ENCODE measurements at regions not wholly inside any gene's neighbourhood (a gene's known extent, or its start where the extent isn't known, plus 50 kb on each side); places are given as distances from the start of the nearest gene placed in this dataset.

DNA sequence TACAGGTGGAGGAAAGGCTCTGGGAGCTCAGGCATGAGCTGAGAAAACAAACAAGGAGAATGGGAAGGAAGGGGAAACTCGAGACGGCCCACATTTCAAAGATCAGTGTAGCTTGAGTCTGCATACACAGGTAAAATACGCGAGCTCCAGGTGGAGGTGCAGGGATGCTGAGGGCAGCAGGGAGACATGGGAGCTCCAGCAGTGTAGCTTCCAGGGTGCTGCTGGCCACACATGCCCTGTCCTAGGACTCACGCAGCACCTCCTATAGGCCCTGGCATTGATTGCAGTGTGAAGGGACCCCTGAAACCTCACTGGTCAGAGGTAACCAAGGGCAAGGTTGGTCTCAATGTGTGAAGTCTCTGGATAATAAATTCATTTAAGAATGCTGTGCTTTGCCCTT is 362.8 kb upstream of the HS6ST1 start:
- no peak for DNase-seq

DNA sequence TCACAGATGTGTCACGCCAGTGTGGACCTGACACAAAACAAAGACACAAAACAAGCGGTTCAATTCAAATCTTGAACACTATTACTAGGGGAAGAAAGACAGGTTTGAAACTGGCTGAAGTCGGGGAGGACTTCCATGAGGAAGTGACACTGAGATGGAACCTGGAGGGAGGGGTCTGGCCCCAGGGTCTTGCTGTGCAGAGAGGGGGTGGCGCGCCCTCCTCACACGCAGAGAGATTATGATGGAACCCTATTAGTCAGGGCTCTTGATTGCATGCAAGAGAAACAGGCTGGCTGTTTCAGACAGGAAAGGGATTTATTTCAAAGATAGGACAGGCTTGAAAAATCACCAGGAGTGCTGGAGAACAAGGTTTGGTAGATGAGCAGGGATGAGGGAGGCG is 363.6 kb upstream of the HS6ST1 start:
- DNase-seq = no peak

DNA sequence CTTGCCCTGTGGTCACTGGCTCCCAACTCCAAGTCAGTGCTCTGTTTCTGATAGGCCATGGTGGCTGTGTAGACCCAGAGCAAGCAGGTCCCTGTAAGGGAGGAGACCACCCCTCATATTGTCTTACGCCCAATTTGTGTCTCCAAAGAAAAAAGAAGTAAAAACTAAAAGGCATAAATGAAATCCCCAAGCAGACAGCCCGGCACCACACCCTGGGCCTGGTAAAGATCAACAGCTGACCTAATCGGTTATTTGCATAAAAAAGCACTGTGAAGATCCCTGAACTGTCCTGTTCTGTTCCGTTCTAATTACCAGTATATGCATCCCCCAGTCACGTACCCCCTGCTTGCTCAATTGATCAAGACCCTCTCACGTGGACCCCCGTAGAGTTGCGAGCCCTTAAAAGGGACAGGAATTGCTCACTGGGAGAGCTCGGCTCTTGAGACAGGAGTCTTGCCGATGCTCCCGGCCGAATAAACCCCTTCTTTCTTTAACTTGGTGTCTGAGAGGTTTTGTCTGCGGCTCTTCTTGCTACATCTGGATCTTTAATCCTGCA is 364.1 kb upstream of the HS6ST1 start:
- DNase-seq = no peak

DNA sequence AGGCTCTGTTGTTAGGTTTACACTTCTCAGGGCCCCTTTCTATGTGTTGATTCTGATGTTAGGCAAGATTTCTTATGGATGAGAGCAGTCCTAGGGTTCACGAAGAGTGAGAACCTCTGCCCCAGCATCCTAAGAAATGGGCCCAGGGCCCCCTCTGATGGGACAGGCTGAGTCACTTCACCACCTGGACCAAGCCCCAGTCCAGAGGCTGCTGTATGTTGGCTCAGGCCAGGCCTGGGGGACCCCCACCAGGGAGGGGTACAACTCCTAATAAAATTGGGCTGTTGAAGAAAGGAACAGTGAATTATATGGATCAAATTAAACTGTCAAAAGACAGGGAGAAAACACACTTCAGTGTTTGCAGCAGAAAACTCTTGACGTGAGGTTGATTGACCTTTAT is 365.9 kb upstream of the HS6ST1 start:
- DNase-seq = no peak

DNA sequence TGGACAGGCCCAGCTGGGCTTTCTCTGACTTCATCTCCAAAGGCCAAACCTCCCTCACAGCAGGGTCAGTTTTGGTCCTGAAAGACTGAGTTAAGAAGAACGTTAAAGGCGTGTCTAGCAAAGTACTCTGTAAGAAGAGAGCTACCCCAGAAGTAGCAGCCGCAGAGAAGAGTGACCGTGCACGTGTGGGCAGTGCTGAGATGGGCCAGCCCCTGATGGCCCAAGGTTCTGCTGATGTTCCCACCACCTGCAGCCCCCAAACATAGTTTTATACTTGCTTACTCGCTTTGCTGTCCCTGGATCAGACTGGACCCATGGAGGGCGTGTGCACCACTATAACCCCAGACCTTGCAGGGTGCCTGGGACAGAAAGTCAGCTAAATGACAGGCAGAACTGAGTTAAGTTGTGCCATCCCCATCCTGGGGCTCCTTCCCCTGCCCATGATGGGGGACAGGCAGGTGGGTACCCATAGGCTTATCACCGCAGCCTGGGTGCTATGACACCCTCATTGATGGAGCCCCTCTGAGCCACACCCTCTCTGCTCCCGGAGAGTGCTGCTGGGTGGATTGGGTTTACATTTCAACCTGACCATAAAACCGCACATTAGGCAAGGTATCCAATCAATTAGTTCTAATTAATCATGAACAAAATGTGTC is 367.3 kb upstream of the HS6ST1 start:
- no peak for DNase-seq

DNA sequence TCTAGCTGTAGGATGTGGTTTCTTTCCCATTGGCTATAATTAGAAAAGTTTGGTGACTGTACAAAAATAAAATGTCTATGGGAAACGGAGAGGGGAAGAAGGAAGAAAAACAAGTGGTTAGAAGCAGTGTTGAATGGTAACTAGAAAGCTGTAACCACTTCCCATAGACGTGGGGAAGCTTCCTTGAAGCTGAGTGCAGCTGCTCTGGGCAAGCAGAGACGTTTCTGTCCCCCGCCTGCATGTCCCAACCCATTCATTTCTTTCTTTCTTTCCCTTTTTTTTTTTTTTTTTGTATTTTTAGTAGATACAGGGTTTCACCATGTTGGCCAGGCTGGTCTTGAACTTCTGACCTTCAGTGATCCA is 367.8 kb upstream of the HS6ST1 start:
- DNase-seq = no peak

DNA sequence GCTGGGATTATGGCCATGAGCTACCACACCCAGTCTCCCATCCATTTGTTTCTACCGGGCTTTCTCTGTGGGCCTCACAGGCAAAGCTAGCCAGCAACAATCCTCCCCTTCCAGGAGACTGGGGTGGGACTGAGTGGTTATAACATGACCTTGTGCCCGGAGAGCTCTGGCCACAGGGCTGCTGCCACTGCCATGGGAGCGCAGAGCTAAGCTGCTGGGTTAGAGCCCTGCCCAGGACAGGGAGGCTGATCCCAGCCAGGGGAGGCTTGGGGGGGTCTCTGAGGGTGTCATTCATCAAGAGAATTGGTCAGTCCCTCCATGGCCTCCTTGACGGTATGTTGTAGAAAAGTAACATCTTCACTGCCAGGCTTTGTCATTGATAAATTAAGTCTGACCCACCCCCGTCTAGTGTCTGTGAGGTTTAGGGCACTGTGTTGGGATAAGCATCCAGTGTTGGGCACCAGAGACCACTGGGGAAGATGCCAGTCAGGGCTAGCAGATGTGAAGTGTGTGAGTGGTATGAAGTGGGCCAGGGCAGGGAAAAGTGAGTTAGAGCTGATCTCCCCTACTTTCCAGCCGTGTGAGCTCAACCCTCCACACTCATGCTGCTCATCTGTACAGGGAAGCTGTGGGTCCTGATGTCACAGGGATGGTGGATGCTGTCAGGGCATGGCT is 368.4 kb upstream of the HS6ST1 start:
- DNase-seq = no peak

DNA sequence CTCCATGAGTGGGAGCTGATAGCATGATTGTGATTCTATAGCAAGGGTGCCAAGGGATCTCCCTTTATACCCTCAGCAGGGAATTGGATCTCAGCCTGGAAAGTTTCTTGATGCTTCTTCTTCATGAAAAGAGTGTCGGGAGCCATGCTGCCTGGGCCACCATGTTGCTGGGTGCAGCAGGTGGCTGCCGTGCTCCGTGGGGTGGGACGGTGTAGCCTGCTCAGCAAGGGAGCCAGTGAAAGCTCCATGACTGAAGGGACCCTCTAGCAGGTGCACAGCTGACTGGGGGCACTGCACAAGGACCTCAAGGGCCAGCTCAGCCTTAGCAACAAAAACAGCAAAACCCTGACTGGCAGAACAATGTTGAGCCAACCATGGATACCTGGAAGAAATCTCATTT is 368.9 kb upstream of the HS6ST1 start:
- DNase-seq = no peak

DNA sequence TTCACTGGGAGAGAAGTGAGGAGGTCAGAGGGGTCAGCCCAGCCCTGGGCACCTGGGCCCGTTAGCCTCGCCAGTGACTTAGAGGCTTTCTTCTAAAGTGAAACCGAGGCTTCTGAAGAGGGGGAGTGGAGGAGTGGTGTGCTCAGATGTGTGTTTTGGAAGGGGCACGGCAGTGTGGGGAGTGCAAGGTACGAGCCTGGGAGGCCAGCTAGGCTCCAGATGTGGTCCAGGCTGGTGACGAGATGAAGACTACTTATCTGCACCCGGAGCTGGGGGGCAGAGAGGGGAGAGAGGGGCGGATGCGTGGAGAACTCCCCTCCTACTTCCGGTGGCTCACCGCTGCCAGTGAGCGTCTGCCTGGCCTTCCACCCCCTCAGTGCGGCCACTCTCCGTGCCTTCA is 371.3 kb upstream of the HS6ST1 start:
- no peak for DNase-seq

DNA sequence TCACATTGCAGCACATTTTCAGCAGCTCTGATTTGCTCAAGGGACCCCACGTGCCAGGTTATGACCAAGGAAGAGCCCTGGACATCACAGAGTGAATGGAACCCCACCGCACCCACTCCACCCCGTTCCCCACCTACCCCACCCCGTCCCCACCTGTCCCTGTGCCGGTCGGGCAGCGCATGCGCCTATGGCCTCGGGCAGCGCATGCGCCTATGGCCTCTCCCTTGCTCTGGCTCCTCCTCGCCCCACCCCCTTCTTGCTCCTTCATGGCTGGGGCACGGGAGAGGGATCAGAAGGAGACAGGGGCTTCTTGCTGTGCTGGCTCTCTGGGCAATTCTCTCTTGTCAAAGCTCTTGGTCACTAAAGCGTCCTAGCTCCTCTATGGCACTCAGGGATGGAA is 371.8 kb upstream of the HS6ST1 start:
- DNase-seq = no peak

DNA sequence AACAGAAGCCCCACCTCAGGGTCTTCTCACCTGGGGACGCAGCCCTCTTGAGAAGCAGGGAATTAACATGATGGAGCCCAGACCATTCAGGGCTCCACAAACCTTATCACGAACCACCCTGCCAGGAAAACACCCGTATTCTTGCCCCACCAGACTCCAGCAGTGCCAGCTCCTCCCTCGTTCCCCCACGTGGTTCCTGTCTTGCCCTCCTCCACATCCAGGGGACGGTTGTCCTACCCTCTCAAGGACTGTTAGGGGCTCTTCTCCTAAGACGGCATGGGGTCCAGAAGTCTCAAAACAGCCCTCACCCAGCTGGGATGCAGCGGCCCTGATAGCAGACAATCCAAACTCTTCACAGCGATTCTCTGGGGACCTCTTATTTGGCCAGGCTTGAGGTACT is 372.2 kb upstream of the HS6ST1 start:
- DNase-seq = no peak

DNA sequence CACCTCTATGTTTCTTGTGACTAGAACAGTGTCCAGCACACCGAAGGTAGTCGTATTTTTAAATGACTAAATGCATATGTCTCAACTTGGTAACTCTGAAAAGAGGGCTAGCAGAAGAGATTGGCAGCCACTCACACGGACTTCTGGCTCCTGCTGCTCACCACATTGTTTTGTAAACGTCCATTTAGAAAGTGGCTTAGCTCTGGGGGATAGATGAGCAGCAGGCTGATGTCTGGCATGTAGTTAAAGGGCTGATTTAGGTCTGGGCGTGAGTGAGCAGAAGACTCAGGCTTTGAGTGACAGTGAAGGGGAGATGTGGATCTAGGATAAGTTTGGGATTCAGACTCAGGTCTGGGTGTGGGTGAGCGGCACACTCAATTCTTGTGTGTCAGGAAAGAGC is 372.9 kb upstream of the HS6ST1 start:
- DNase-seq = no peak

DNA sequence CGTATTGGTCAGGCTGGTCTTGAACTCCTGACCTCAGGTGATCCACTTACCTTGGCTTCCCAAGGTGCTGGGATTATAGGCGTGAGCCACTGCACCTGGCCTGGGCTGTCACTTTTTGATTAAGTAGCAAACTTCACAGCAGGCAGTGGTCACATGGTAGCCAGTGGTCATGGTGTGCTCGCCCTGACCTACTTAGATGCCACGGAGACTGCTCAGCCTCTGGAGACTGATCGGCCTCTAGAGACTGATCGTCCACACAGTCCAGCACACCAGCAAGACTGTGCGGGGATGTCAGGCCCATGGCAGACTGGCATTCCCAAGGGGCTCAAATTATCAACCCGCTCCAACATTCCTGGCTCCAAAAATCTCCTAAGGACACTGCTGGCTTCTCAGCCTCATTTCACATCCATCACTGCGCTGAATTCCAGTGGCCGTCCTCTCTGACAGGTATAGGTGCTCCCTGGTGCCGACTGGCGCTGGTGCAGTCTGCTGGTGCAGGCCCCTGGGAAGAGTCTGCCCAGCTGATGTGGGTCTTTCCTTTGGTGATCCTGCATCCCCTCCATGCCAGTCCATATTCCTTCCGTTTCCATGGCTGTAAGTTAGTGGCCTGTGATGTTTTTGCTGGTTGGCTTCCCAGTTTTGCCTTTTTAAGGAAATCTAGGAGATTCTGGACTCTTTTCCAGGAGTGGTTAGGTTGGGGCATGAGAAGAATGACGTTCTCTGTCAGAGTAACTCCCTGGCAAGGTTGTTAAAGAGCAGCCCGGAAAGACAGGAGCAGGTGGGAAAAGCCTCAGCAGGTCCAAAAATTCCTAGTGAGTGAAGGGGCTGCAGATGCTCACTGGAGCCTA is 374.5 kb upstream of the HS6ST1 start:
- no peak for DNase-seq

DNA sequence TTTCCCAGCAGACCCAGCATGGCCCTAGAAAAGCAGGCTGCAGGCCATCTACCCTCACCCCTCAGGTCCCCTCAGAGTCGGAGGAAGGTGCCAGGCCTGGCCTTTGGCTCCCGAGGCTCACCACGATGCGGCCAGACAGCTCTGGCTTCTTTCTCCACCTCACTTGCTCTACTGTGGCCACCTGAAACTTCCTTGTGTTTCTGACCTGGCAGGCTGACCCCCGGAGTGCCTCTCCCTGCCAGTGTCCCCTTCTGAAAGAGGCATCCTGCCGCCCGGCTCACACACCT is 375.0 kb upstream of the HS6ST1 start:
- no peak for DNase-seq

DNA sequence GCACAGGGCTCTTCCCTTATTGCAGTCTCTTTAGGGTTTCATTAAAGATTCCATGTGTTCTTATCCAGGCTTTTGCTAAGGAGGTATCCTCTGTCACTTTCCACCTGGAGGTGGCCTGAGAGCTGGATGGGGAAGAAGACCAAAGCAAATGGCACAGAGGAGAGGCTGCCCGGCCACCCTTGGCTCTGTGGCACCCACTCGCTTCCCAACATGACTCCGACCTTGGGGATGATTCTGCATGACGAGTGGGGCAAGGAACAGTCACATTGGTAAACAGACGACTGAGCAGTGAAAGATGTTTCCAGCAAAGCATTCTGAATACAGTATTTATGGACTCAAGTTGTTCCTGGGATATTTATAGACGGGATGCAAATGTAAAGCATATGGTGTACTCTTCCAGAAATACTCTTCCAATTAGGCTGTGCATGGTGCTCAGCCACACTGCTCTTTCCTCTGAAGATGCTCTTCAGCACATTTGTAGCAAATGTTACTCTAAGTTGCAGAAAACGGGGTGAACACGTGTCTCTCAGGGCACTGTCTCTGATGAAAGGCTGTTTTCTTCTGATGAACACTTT is 377.1 kb upstream of the HS6ST1 start:
- no peak for DNase-seq

DNA sequence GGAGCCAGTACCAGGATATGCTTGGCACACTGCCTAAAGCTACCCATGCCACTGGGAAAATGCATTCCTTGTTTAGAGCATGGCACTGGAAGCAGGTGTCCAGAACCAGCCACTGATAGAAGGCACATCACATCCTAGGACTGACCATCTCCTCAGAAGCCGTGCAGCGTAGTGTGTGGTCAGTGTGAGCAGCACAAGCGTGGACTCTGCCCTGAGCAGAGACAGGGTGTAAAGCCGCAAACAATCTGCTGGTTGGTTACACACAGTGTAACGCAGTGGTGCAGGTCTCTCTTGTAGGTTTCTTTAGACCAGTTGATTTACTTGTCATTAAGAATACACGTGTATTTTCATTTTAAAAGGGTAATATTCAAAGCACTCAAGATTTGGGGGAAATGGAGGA is 377.8 kb upstream of the HS6ST1 start:
- no peak for DNase-seq

DNA sequence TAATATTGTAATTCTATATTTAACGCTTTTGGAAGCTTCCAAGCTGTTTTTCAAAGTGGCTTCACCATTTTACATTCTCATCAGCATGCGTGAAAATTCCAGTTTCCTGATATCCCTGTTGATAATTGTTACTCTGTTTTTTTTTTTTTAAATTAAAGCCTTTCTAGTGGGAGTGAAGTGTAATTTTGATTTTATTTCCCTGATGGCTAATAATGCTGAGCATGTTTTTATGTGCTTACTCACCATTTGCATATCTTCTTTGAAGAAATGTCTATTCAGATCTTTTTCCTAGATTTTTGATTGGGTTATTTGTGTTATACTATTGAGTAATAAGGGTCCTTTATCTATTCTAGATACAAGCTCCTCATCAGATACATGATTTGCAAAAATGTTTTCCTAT is 382.8 kb upstream of the HS6ST1 start:
- no peak for DNase-seq

DNA sequence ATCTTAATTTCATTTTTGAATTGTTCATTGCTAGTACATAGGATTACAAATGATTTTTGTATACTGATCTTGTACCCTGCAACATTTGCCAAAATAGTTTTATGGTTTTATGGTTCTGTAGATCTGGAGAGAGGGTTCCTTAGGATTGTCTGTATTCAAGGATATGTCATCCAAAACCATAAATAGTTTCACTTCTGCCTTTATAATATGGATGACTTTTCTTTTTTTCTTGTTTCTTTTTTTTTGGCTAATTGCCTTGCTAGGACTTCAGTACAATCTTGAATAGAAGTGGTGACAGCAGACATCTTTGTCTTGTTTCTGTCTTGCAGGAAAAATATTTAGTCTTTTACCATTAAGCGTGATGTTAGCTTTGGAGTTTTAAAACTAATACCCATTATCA is 383.9 kb upstream of the HS6ST1 start:
- DNase-seq = no peak

DNA sequence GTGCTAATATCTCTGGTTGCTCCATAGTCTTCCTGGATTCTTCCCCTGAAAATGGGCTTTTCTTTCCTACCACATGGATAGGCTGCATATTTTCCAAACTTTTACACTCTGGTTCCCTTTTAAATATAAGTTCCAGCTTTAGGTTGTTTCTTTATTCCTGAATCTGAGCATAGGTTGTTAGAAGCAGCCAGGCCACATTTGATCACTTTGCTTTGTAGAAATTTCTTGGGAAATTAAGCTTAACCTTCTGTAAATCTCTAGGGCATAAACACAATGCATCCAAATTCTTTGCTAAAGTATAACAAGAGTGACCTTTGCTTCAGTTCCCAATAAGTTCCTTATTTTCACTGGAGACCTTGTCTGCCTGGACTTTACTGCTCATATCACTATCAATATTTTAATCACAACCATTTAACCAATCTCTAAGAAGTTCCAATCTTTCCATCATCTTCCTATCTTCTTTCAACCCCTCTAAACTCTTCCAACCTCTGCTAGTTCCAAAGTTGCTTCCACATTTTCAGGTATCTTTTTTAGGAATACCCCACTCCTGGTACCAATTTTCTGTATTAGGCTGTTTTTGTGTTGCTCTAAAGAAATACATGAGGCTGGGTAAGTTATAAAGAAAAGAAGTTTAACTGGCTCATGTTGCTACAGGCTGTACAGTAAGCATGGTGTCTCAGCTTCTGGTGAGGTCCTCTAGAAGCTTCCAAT is 389.6 kb upstream of the HS6ST1 start:
- DNase-seq = no peak

DNA sequence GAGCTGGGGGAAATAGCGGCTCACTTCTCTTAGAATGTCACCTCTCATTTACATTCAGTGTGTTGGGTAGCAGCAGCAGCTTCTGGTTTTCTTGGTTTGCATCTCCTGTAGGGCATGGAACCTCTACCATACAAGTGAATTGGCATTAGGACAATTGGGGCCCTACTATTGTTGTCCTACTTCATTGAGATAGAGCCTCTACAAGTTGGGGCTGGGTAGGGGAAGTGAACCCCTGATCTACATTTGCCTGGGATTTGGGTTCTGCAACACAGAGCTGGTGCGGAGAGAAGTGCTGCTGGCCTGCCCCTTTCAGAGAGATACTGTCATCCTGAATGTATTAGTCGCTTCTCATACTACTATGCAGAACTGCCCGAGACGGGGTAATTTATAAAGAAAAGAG is 391.6 kb upstream of the HS6ST1 start:
- no peak for DNase-seq

DNA sequence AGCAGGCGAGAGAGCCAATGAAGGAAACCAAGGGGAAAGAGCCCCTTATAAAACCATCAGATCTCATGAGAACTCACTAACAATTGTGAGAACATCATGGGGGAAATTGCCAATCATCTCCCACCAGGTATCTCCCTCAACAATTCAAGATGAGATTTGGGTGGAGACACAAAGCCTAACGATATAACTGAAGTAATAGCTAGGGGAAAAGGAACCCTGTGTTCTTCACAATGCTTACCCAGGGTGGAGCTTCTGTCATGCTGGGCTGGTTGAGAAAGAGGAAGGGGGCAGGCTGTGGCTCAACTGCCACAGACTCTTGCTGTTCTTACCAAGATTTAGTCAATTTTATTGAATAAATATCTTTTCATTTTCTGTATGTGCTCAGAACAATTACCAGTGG is 392.1 kb upstream of the HS6ST1 start:
- DNase-seq = no peak

DNA sequence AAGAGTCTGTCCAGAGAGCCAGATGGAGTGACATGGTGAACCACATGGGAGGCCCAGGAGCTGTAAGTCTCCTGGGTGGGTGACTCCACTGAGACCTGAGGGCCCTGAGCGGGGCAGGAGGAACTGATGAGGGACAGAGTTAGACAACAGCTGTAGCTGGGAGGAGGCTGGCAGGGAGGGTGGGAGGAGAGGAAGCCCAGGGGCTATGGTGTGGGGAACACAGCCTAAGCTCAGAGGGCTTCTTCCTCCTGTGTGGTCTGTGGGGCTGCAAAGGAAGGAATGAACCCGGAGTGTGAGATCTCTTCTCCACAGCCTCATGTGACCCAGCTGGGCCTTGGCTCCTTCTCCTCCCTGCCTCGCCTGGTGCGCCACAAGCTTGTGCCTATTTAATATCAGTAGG is 395.6 kb upstream of the HS6ST1 start:
- DNase-seq = no peak

DNA sequence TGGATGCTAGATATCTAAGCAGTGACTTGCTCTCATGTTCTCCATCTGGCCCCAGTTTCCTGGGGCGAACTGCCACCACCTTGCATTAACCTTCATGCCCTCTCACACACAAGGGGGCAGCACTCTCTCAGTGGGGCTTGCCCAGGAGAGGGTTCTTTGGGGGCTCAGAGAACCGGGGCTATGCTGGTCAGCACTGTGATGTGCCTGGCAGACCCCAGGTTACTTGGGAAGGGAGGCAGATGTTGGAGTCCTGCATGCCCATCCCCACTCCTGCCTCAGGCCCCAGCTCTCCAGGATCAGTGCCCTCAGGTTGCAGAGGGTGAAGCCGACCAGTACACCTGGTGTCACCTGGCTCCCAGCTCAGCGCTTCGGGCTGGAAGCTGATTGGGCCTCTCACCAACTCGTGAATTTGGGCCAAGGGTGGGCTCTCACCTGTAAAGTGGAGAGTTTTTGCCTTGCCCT is 396.2 kb upstream of the HS6ST1 start:
- no peak for DNase-seq
